Heart right ventricle (tissue), 16 donors: ENCODE measurements at regions not wholly inside any gene's neighbourhood (a gene's known extent, or its start where the extent isn't known, plus 50 kb on each side); places are given as distances from the start of the nearest gene placed in this dataset.

Experiments used
- ATAC-seq, 8 donors: fragments of 200-7000 bp; cut with Tn5 transposase; one replicate each; pipeline ENCODE4 v1.9.1; 2020; ENCODE audit warnings: mild to moderate bottlenecking in 8 of 8, moderate library complexity in 8 of 8, moderate number of reproducible peaks in 1 of 8
- DNase-seq, 2 donors: peaks; one replicate each; pipeline ENCODE4 v3.0.0-alpha.2; 2020
- H3K27ac ChIP-seq, 10 donors: fragments of 200-600 bp; sonication (generic) in 2 of 10; one replicate each; pipeline versions ENCODE4 v1.5.0 to v1.8.0; 2020 to 2022; ENCODE audit warnings: mild to moderate bottlenecking in 3 of 10
- H3K27me3 ChIP-seq, 7 donors: fragments of 200-600 bp; one replicate each; pipeline ENCODE4 v1.8.0; 2021 to 2022; ENCODE audit warnings: mild to moderate bottlenecking in 2 of 7
- H3K36me3 ChIP-seq, 9 donors: fragments of 200-600 bp; sonication (generic) in 1 of 9; one replicate each; pipeline versions ENCODE4 v1.5.0 to v1.8.0; 2020 to 2022; ENCODE audit warnings: mild to moderate bottlenecking in 2 of 9
- H3K4me1 ChIP-seq, 9 donors: fragments of 200-600 bp; sonication (generic) in 1 of 9; one replicate each; pipeline versions ENCODE4 v1.5.0 to v1.8.0; 2020 to 2022; ENCODE audit warnings: mild to moderate bottlenecking in 4 of 9
- H3K4me3 ChIP-seq, 10 donors: fragments of 200-600 bp; sonication (generic) in 2 of 10; one replicate each; pipeline versions ENCODE4 v1.5.0 to v1.8.0; 2020 to 2022; ENCODE audit warnings: mild to moderate bottlenecking in 7 of 10, moderate library complexity in 2 of 10
- H3K9me3 ChIP-seq, 11 donors: fragments of 200-600 bp in 10 of 11; sonication (generic) in 2 of 11; one replicate each; pipeline versions ENCODE4 v1.5.0 to v1.8.0; 2013 to 2022; ENCODE audit warnings: mild to moderate bottlenecking in 2 of 11, control low read depth in 1 of 11, moderate library complexity in 1 of 11
- WGBS, 2 donors: extraction: QIAGEN DNeasy Blood & Tissue Kit; methylation state at CpG; one replicate each; pipeline ENCODE4 v1.1.7; 2013; ENCODE audit warnings: inconsistent platforms in 1 of 2; 5-methylcytosine and 5-hydroxymethylcytosine counted together
- intact Hi-C, 10 donors: fragments of 100-400 bp; cut with DNase I; formaldehyde crosslinking; loops; one replicate each; pipeline versions ENCODE4 v1.11.1 to v1.14.2; 2022
- TF ChIP-seq, protein P1 (sequence below), 9 donors: fragments of 200-600 bp; sonication (generic) in 2 of 9; IDR thresholded peaks; one replicate each; pipeline versions ENCODE4 v1.5.0 to v1.8.0; 2021 to 2022; ENCODE audit warnings: antibody characterized with exemption in 9 of 9, mild to moderate bottlenecking in 5 of 9, moderate library complexity in 1 of 9
- donor health status: Arrhythmogenic right ventricular cardiomyopathy.
- donor health status: ischemic (EF 13 %, LVEDD 7.1; RV severe dilation, severe dysfunction).
- donor health status: healthy with polysubstance abuse.
- donor health status: DM: no; HTN: yes; CAD: no.
- donor health status: DM: no; HTN: no; CAD: no.
- donor health status: ischemic (EF 25% LVEDD 6.9; RV normal size, moderate dysfunction).
- donor health status: ischemic (EF 25% LVEDD 5.7; RV mildly dilated, moderate dysfunction).
- donor health status: healthy.
- donor health status: DM: yes; HTN: yes; CAD: no.
- donor health status: Ischemic cardiomyopathy.
- donor health status: ischemic (EF 35%, LVEDD 5.7; RV mildly dilated, moderate dysfunction).
- donor health status: nonischemic (EF 11% LVEDD 7.7; RV severe dilation, severe dysfunction).
- donor health status: DM: yes; HTN: yes; CAD: no.
- donor health status: PGD.
- donor health status: ischemic (EF 29% LVEDD 5.4; RV normal size, mild dysfunction).
- donor health status: nonischemic (EF 23%, LVEDD 6.1; RV moderate dilation, normal function).

DNA sequence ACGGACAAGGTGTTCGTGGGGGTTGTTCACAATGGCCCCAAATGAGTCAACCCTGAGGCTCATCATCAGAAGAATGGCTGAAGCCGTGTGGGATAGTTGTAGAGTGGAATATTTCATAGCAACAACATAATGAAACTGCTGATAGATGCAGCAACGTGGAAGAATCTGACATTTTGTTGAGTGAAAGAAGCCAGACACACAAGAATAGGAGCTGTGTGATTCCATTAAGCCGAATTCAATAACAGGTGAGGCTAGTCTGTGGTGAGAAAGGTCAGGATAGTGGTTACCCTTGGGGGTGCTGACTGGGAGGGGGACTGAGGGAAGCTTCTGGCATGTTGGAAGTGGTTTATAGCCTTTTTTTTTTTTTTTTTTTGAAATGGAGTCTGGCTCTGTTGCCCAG lies 144.0 kb downstream of the SMAD6 start:
- TF ChIP-seq, protein P1, sequence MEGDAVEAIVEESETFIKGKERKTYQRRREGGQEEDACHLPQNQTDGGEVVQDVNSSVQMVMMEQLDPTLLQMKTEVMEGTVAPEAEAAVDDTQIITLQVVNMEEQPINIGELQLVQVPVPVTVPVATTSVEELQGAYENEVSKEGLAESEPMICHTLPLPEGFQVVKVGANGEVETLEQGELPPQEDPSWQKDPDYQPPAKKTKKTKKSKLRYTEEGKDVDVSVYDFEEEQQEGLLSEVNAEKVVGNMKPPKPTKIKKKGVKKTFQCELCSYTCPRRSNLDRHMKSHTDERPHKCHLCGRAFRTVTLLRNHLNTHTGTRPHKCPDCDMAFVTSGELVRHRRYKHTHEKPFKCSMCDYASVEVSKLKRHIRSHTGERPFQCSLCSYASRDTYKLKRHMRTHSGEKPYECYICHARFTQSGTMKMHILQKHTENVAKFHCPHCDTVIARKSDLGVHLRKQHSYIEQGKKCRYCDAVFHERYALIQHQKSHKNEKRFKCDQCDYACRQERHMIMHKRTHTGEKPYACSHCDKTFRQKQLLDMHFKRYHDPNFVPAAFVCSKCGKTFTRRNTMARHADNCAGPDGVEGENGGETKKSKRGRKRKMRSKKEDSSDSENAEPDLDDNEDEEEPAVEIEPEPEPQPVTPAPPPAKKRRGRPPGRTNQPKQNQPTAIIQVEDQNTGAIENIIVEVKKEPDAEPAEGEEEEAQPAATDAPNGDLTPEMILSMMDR (IDR thresholded peaks at IDR 0.05), result no peak
- Histone ChIP-seq H3K27ac (peak overlapping the region in 4 of 10 donors; percentile 16 to 34 (median 29)), H3K4me3 (no peak overlapping the region), H3K27me3 (no peaks in the 10 kb centered on the region), H3K9me3 (no peaks in the 10 kb centered on the region), H3K36me3 (peaks cover 0 to 9% (median 0%) of the 10 kb centered on the region in 9 donors), H3K4me1 (peaks cover 28 to 65% (median 51%) of the 10 kb centered on the region in 9 donors)
- intact Hi-C loops, result loop anchor here in 4 of 10 donors (5.0 kb wide), 3 partner anchors 59 to 229 kb away; no protein-coding TSS in a partner anchor
- ATAC-seq (no peak), DNase-seq (no peak)
- 59 to 69% methylated on average over 5 of the region's 5 CpGs for WGBS, 2 donors

DNA sequence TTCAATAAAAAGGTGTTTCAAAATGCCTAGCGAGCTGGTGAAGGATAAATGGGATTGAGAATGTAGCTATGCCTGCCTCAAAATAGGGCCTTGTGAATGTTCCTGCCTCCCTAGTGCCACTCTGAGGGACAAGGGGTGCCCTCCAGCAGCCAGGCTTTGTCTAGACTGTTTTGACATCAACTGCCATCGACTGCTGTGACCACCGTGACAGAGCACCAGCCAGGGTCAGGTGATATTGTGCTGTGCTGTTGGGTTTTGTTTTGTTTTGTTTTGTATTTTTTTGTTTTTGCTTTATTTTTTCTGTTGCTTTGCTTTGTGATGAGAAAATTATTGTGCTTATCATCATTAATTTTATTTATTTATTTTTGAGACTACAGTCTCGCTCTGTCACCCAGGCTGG lies 144.8 kb downstream of the SMAD6 start:
- Histone ChIP-seq H3K27me3 (no peaks in the 10 kb centered on the region), H3K4me3 (no peak overlapping the region), H3K4me1 (peaks cover 25 to 65% (median 52%) of the 10 kb centered on the region in 9 donors), H3K9me3 (no peaks in the 10 kb centered on the region), H3K36me3 (peaks cover 0 to 9% (median 0%) of the 10 kb centered on the region in 9 donors), H3K27ac (peak overlapping the region in 2 of 10 donors; percentile 16 to 33)
- intact Hi-C loops, result loop anchor here in 4 of 10 donors (5.0 kb wide), 3 partner anchors 60 to 230 kb away; no protein-coding TSS in a partner anchor
- TF ChIP-seq, protein P1 (IDR thresholded peaks at IDR 0.05), result no peak
- ATAC-seq (no peak), DNase-seq (no peak)
- WGBS, 2 donors, result 95 to 97% methylated on average over 4 of the region's 4 CpGs

DNA sequence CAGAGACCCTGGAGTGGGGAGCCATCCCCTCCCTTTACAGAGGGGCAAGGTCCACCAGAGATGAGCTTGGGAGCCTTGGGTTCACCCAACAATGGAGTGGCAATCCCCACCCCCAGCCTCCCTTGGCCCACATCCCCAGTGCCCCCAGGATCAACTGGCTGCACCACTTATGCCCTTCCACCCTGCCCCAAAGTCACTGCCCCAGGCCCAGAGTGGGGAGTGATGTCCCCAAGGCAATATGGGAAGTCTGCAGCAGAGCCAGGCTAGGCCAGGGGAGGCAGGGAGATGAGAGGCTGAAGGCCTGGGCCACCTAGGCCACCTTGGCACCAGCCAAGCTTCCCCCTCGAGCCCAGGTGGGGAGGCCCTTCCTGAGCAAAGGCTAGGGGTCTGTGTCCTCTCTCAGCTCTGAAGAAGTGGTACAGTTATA lies 145.5 kb downstream of the SMAD6 start:
- H3K36me3 ChIP-seq, result peaks cover 0 to 9% (median 0%) of the 10 kb centered on the region in 9 donors
- intact Hi-C loops, result loop anchor here in 4 of 10 donors (5.0 kb wide), 3 partner anchors 60 to 230 kb away; no protein-coding TSS in a partner anchor
- peaks cover 23 to 64% (median 47%) of the 10 kb centered on the region in 9 donors for H3K4me1 ChIP-seq
- TF ChIP-seq, protein P1 (IDR thresholded peaks at IDR 0.05), result no peak
- DNase-seq (no peak), ATAC-seq (no peak)
- no peaks in the 10 kb centered on the region for H3K9me3 ChIP-seq
- H3K27ac ChIP-seq, result peak overlapping the region in 1 of 10 donors; percentile 85
- WGBS, 2 donors, result 89 to 100% methylated on average over 1 of the region's 1 CpG
- H3K4me3 ChIP-seq, result no peak overlapping the region
- H3K27me3 ChIP-seq, result no peaks in the 10 kb centered on the region

DNA sequence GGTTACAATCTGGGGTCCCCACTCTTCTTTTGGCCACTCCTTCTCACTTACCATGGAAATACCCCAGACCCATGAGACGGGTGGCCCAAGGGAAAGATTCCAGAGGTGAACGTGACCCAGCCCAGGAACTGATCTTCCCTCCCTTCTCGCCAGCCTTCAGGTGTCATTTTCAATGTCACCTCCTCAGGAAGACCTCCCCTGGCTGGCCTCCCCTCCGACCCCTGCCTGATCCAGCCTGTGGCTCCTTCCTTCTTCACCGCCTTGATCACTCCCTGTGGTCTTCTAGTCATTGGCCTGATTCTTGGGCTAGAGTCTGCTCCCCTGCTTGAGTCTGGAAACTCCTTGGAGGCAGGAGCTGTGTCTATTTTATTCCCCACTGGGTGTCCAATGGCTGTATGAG lies 146.1 kb downstream of the SMAD6 start:
- Histone ChIP-seq H3K27ac (peak overlapping the region in 2 of 10 donors; percentile 85 to 90), H3K27me3 (no peaks in the 10 kb centered on the region), H3K4me1 (peaks cover 20 to 60% (median 45%) of the 10 kb centered on the region in 9 donors), H3K36me3 (peaks cover 0 to 9% (median 0%) of the 10 kb centered on the region in 9 donors), H3K4me3 (no peak overlapping the region), H3K9me3 (no peaks in the 10 kb centered on the region)
- 79 to 85% methylated on average over 5 of the region's 5 CpGs for WGBS, 2 donors
- DNase-seq (no peak), ATAC-seq (no peak)
- intact Hi-C loops, result loop anchor here in 4 of 10 donors (5.0 kb wide), 3 partner anchors 61 to 231 kb away; no protein-coding TSS in a partner anchor
- TF ChIP-seq, protein P1 (IDR thresholded peaks at IDR 0.05), result no peak
